ENCODE measurements at regions not wholly inside any gene's neighbourhood (a gene's known extent, or its start where the extent isn't known, plus 50 kb on each side); places are given as distances from the start of the nearest gene placed in this dataset.

DNA sequence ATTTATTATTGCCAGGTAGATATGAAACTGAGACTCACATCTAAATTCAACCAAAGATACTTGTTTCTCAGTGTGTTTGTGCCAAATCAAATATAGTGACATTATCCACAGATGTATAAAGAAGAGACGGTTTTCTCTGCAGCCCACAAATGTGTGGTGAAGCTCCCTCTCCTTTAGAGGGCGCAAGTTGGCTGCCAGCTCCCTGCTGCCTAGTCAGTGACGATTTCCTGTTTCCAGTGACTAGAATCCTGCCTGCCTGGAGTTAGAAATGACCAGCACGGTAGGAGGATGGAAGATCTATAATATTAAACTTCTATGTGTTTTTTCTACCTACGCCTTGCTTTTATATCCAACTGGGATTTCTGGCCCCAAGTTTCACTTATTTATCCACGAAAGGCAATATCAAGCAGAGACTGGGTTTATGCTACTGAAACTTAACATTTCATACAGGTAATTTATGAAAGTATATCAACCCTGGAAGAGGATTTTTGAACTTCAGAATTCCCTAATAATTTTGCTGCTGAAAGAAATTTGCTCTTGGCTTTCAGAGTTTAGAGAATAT lies 1793.7 kb upstream of the TENM3 start:
- peak; percentile 66 for TF ChIP-seq CTCF (IDR thresholded peaks at IDR 0.05; ENCODE audit: unreplicated experiment)
- peaks cover 15% of the 10 kb centered on the region for H3K4me1 Mint-ChIP-seq (ENCODE audit: unreplicated experiment)
- H3K9me3 Mint-ChIP-seq (ENCODE audit: unreplicated experiment), result no peaks in the 10 kb centered on the region
- peak; percentile 49 for DNase-seq (ENCODE audit: low spot score)
- H3K27ac Mint-ChIP-seq (ENCODE audit: unreplicated experiment), result peak overlapping the region; percentile 52
- H3K27me3 Mint-ChIP-seq (ENCODE audit: unreplicated experiment), result no peaks in the 10 kb centered on the region
- H3K4me3 Mint-ChIP-seq (ENCODE audit: unreplicated experiment), result no peak overlapping the region
- H3K36me3 Mint-ChIP-seq (ENCODE audit: low read depth, unreplicated experiment), result no peaks in the 10 kb centered on the region

- H3K9me3 Mint-ChIP-seq (ENCODE audit: unreplicated experiment), result no peaks in the 10 kb centered on the region
- no peaks in the 10 kb centered on the region for H3K27me3 Mint-ChIP-seq (ENCODE audit: unreplicated experiment)
- H3K4me1 Mint-ChIP-seq (ENCODE audit: unreplicated experiment), result peaks cover 7% of the 10 kb centered on the region
- no peak overlapping the region for H3K27ac Mint-ChIP-seq (ENCODE audit: unreplicated experiment)
- no peak for TF ChIP-seq CTCF (IDR thresholded peaks at IDR 0.05; ENCODE audit: unreplicated experiment)
- no peaks in the 10 kb centered on the region for H3K36me3 Mint-ChIP-seq (ENCODE audit: low read depth, unreplicated experiment)
- no peak for DNase-seq (ENCODE audit: low spot score)
- no peak overlapping the region for H3K4me3 Mint-ChIP-seq (ENCODE audit: unreplicated experiment)
These were observed 1788.0 kb upstream of the TENM3 start for GRCh38 chr4:180455226-180455625.

DNA sequence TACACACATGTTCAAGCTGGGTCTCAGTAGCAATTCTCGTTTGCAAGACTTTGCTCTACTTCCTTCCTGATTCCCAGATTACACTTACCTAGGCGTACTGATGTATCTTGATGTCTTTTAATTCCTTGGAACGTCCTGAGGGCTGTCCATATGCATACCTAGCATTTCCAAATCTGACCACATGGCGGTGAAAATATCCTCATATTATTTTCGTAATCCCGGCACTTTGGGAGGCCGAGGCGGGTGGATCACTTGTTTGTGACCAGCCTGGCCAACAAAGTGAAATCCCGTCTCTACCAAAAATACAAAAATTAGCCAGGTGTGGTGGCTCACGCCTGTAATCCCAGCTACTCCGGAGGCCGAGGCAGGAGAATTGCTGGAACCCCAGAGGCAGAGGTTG lies 1786.3 kb upstream of the TENM3 start:
- H3K4me3 Mint-ChIP-seq (ENCODE audit: unreplicated experiment), result no peak overlapping the region

GRCh38 chr4:180462116-180462515 lies 1781.1 kb upstream of the TENM3 start:
- H3K4me3 Mint-ChIP-seq (ENCODE audit: unreplicated experiment), result no peak overlapping the region
- TF ChIP-seq CTCF (IDR thresholded peaks at IDR 0.05; ENCODE audit: unreplicated experiment), result no peak
- no peak for DNase-seq (ENCODE audit: low spot score)
- no peaks in the 10 kb centered on the region for H3K36me3 Mint-ChIP-seq (ENCODE audit: low read depth, unreplicated experiment)
- no peak overlapping the region for H3K27ac Mint-ChIP-seq (ENCODE audit: unreplicated experiment)
- H3K9me3 Mint-ChIP-seq (ENCODE audit: unreplicated experiment), result no peaks in the 10 kb centered on the region
- peaks cover 1% of the 10 kb centered on the region for H3K27me3 Mint-ChIP-seq (ENCODE audit: unreplicated experiment)
- peaks cover 3% of the 10 kb centered on the region for H3K4me1 Mint-ChIP-seq (ENCODE audit: unreplicated experiment)

More for the DNA sequence above, 1786.3 kb upstream of the TENM3 start:
- H3K36me3 Mint-ChIP-seq (ENCODE audit: low read depth, unreplicated experiment), result no peaks in the 10 kb centered on the region
- no peak overlapping the region for H3K27ac Mint-ChIP-seq (ENCODE audit: unreplicated experiment)
- peaks cover 3% of the 10 kb centered on the region for H3K4me1 Mint-ChIP-seq (ENCODE audit: unreplicated experiment)
- no peak for DNase-seq (ENCODE audit: low spot score)
- TF ChIP-seq CTCF (IDR thresholded peaks at IDR 0.05; ENCODE audit: unreplicated experiment), result peak; percentile 56
- no peaks in the 10 kb centered on the region for H3K9me3 Mint-ChIP-seq (ENCODE audit: unreplicated experiment)
- no peaks in the 10 kb centered on the region for H3K27me3 Mint-ChIP-seq (ENCODE audit: unreplicated experiment)

DNA sequence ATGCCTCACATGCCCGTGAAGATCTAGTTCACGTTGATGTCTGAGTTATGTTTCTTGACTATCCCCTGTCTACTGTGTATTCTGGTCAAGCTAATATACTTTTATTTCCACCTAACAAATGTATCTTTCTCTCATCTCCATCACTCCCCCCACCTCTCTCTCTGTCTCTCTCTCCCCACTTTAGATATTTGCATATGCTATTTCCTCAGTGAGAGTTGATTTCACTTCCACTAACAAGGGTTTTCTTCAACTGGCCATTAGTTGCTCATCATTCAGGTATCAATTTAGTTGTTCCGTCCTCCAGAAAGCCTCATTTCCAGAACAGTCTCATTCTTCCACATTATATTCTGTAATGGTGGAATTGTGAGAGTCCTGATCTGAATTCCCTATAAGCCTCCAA lies 1777.8 kb upstream of the TENM3 start:
- no peak for DNase-seq (ENCODE audit: low spot score)
- Mint-ChIP-seq H3K9me3 (ENCODE audit: unreplicated experiment) (no peaks in the 10 kb centered on the region), H3K27ac (ENCODE audit: unreplicated experiment) (no peak overlapping the region), H3K4me1 (ENCODE audit: unreplicated experiment) (no peaks in the 10 kb centered on the region), H3K4me3 (ENCODE audit: unreplicated experiment) (no peak overlapping the region), H3K36me3 (ENCODE audit: low read depth, unreplicated experiment) (no peaks in the 10 kb centered on the region), H3K27me3 (ENCODE audit: unreplicated experiment) (peaks cover 1% of the 10 kb centered on the region)
- TF ChIP-seq CTCF (IDR thresholded peaks at IDR 0.05; ENCODE audit: unreplicated experiment), result no peak

Data from endothelial cell (in vitro differentiated cells).